HCT116 (cell line): ENCODE measurements at regions not wholly inside any gene's neighbourhood (a gene's known extent, or its start where the extent isn't known, plus 50 kb on each side); places are given as distances from the start of the nearest gene placed in this dataset.

Experiments
- ATAC-seq: fragments of 200-7000 bp; cut with Tn5 transposase; 2 replicates; pipeline ENCODE4 v1.9.1; 2020; ENCODE audit warnings: mild to moderate bottlenecking, moderate library complexity
- BruUV-seq: library from RNA; stranded (reverse); fragments of 400-500 nt; replicated peaks from 2 replicates; lab custom pipeline; 2021; lab: Mats Ljungman, UMichigan
- CTCF ChIA-PET: fragments of 300-600 bp; sonication (Branson Sonifier 250); formaldehyde crosslinking; loops from one replicate; lab custom pipeline; 2021; ENCODE audit warnings: antibody characterized with exemption; lab: Charles Lee
- POLR2A ChIA-PET: fragments of 300-600, 350-600 bp; sonication (Branson Sonifier 250); formaldehyde crosslinking; loops from one replicate; lab custom pipeline; 2021; ENCODE audit warnings: antibody characterized with exemption; lab: Charles Lee
- RAD21 ChIA-PET, 2 experiments: fragments of 300-600 bp; sonication (Branson Sonifier 250); formaldehyde crosslinking; loops; one replicate each; lab custom pipeline; 2023; ENCODE audit warnings: low total read pairs in 2 of 2; ENCODE audit not compliant: uncharacterized antibody in 2 of 2, unreplicated experiment in 2 of 2, low non-redundant PET in 1 of 2; lab: Charles Lee
- DNase-seq: peaks from one replicate; pipeline ENCODE4 v3.0.0-alpha.2; 2010; ENCODE audit warnings: low read depth, low spot score
- H2AFZ ChIP-seq: fragments of 200-600 bp; shearing (Covaris generic), sonication (generic); 2 replicates; pipeline ENCODE4 v1.6.1; 2017; ENCODE audit warnings: low read depth, mixed run types, mixed read lengths, antibody characterized with exemption, low read length; ENCODE audit not compliant: poor library complexity, severe bottlenecking
- H3K27ac ChIP-seq: 2 replicates; pipeline ENCODE4 v1.5.1; 2012; ENCODE audit warnings: low read depth, low read length
- H3K27me3 ChIP-seq: fragments of 200-600 bp; sonication (generic); 2 replicates; pipeline ENCODE4 v1.6.1; 2016; ENCODE audit warnings: mixed run types, low read length, mixed read lengths; ENCODE audit not compliant: insufficient read depth
- H3K36me3 ChIP-seq, 2 experiments: fragments of 200-500 bp in 1 of 2; fragments of 200-600 bp in 1 of 2; sonication (Bioruptor generic) in 1 of 2; sonication (generic) in 1 of 2; 2 replicates each; pipeline versions ENCODE4 v1.5.1 to v1.6.1; 2014 to 2016; ENCODE audit warnings: low read length in 2 of 2, inconsistent platforms in 1 of 2, mixed read lengths in 1 of 2, mixed run types in 1 of 2; ENCODE audit not compliant: insufficient read depth in 2 of 2, control insufficient read depth in 1 of 2
- H3K4me1 ChIP-seq, 2 experiments: fragments of 200-600 bp in 1 of 2; sonication (generic) in 1 of 2; 2 replicates each; pipeline versions ENCODE4 v1.5.1 to v1.6.1; 2012 to 2017; ENCODE audit warnings: low read length in 2 of 2, inconsistent platforms in 1 of 2, mild to moderate bottlenecking in 1 of 2, mixed read lengths in 1 of 2, mixed run types in 1 of 2, moderate library complexity in 1 of 2; ENCODE audit not compliant: insufficient read depth in 2 of 2, control insufficient read depth in 1 of 2
- H3K4me2 ChIP-seq: fragments of 200-600 bp; sonication (generic); 2 replicates; pipeline ENCODE4 v1.6.1; 2017; ENCODE audit warnings: mixed run types, low read length, mixed read lengths
- H3K4me3 ChIP-seq, 2 experiments: fragments of 200-600 bp in 1 of 2; sonication (generic) in 1 of 2; replicated peaks in 1 of 2; 2 replicates each; pipeline ENCODE4 v1.5.1; 2011 to 2016; ENCODE audit warnings: low read length in 2 of 2, control low read depth in 1 of 2, low read depth in 1 of 2, mild to moderate bottlenecking in 1 of 2, mixed read lengths in 1 of 2, mixed run types in 1 of 2
- H3K79me2 ChIP-seq: fragments of 200-600 bp; sonication (generic); 2 replicates; pipeline ENCODE4 v1.6.1; 2017; ENCODE audit warnings: mild to moderate bottlenecking, mixed run types, low read length, moderate library complexity, mixed read lengths; ENCODE audit not compliant: insufficient read depth
- H3K9ac ChIP-seq: fragments of 200-600 bp; sonication (generic); 2 replicates; pipeline ENCODE4 v1.6.1; 2016; ENCODE audit warnings: low read length, mixed read lengths
- H3K9me2 ChIP-seq: fragments of 200-600 bp; sonication (generic), shearing (Covaris generic); 2 replicates; pipeline ENCODE4 v1.6.1; 2017; ENCODE audit warnings: mixed run types, mild to moderate bottlenecking, moderate library complexity; ENCODE audit not compliant: insufficient read depth
- H3K9me3 ChIP-seq, 2 experiments: fragments of 200-500 bp in 1 of 2; fragments of 200-600 bp in 1 of 2; sonication (Bioruptor generic) in 1 of 2; sonication (generic) in 1 of 2; 2 replicates each; pipeline ENCODE4 v1.6.1; 2014 to 2017; ENCODE audit warnings: low read length in 2 of 2, mixed read lengths in 2 of 2, inconsistent platforms in 1 of 2, low read depth in 1 of 2, mild to moderate bottlenecking in 1 of 2, mixed run types in 1 of 2, moderate library complexity in 1 of 2; ENCODE audit not compliant: control insufficient read depth in 1 of 2, insufficient read depth in 1 of 2
- H4K20me1 ChIP-seq: fragments of 200-600 bp; sonication (generic), shearing (Covaris generic); 2 replicates; pipeline ENCODE4 v1.6.1; 2017; ENCODE audit warnings: mixed run types, mild to moderate bottlenecking, moderate library complexity; ENCODE audit not compliant: insufficient read depth
- ATF3 ChIP-seq: IDR thresholded peaks from 2 replicates; pipeline ENCODE4 v1.6.1; 2012
- CEBPB ChIP-seq: IDR thresholded peaks from 2 replicates; pipeline ENCODE4 v1.6.1; 2012; ENCODE audit warnings: low read depth
- CTCF ChIP-seq, 3 experiments: fragments of 200-600 bp in 1 of 3; sonication (generic) in 1 of 3; IDR thresholded peaks in 2 of 3; conservative IDR thresholded peaks in 1 of 3; 2 replicates each; pipeline ENCODE4 v1.5.1; 2012 to 2017; ENCODE audit warnings: low read depth in 2 of 3, low read length in 2 of 3, antibody characterized with exemption in 1 of 3, borderline replicate concordance in 1 of 3, control low read depth in 1 of 3, mild to moderate bottlenecking in 1 of 3, mixed read lengths in 1 of 3, mixed run types in 1 of 3, moderate library complexity in 1 of 3; ENCODE audit not compliant: insufficient read depth in 1 of 3
- EGR1 ChIP-seq: IDR thresholded peaks from 2 replicates; pipeline ENCODE4 v1.6.1; 2012; ENCODE audit warnings: low read depth
- ELF1 ChIP-seq: IDR thresholded peaks from 2 replicates; pipeline ENCODE4 v1.6.1; 2012; ENCODE audit warnings: low read depth, borderline replicate concordance
- EZH2phosphoT487 ChIP-seq: fragments of 200-600 bp; IDR thresholded peaks from 2 replicates; pipeline ENCODE4 v1.6.1; 2018; ENCODE audit warnings: antibody characterized with exemption, borderline replicate concordance
- FOSL1 ChIP-seq: IDR thresholded peaks from 2 replicates; pipeline ENCODE4 v1.6.1; 2012; ENCODE audit warnings: low read depth
- JUND ChIP-seq: IDR thresholded peaks from 2 replicates; pipeline ENCODE4 v1.6.1; 2012
- MAX ChIP-seq: IDR thresholded peaks from 2 replicates; pipeline ENCODE4 v1.6.1; 2012
- POLR2A ChIP-seq: IDR thresholded peaks from 2 replicates; pipeline ENCODE4 v1.7.0; 2011; ENCODE audit warnings: borderline replicate concordance; ENCODE audit not compliant: insufficient read depth, insufficient read length; ENCODE audit errors: extremely low read depth
- POLR2AphosphoS5 ChIP-seq: IDR thresholded peaks from 2 replicates; pipeline ENCODE4 v1.6.1; 2011; ENCODE audit warnings: mild to moderate bottlenecking, low read depth, low read length, moderate library complexity
- RAD21 ChIP-seq: IDR thresholded peaks from 2 replicates; pipeline ENCODE4 v1.6.1; 2012; ENCODE audit warnings: low read depth, mild to moderate bottlenecking
- SIN3A ChIP-seq: IDR thresholded peaks from 2 replicates; pipeline ENCODE4 v1.6.1; 2012; ENCODE audit warnings: low read depth
- SRF ChIP-seq: IDR thresholded peaks from 2 replicates; pipeline ENCODE4 v1.6.1; 2012; ENCODE audit warnings: low read depth
- TCF7L2 ChIP-seq: IDR thresholded peaks from 2 replicates; pipeline ENCODE4 v1.7.0; 2011; ENCODE audit warnings: borderline replicate concordance, inconsistent platforms; ENCODE audit not compliant: insufficient read depth, insufficient read length; ENCODE audit errors: extremely low read depth
- YY1 ChIP-seq: IDR thresholded peaks from 2 replicates; pipeline ENCODE4 v1.6.1; 2011; ENCODE audit warnings: low read length, low read depth, moderate library complexity, mild to moderate bottlenecking; ENCODE audit not compliant: insufficient replicate concordance; ENCODE audit errors: extremely low read depth
- ZFX ChIP-seq: fragments of 450-650 bp; IDR thresholded peaks from 2 replicates; pipeline ENCODE4 v1.6.1; 2017
- intact Hi-C: fragments of 100-400 bp; cut with micrococcal nuclease; formaldehyde crosslinking; loops from 2 replicates; pipeline ENCODE4 v1.10.0; 2022
- TF ChIP-seq, protein P1 (sequence below): IDR thresholded peaks from 2 replicates; pipeline ENCODE4 v1.6.1; 2011; ENCODE audit warnings: mild to moderate bottlenecking, low read length, moderate library complexity; ENCODE audit not compliant: insufficient replicate concordance; ENCODE audit errors: extremely low read depth

DNA sequence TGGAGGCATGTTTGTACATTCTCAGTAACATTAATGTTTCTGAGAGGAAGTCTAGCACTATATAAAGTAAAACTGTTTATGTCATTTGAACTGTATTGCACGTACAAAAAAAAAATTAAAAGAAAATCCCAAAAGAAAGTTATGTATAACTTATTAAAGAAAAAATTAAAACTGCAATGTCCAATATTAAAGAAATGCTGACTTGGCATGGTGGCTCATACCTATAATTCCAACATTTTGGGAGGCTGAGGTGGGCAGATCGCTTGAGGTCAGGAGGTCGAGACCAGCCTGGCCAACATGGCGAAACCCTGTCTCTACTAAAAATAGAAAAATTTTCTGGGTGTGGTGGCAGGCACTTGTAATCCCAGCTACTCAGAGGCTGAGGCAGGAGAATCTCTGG lies 178.7 kb upstream of the VIPR2 start:
- H3K9me3 ChIP-seq: peaks cover 5 to 9% of the 10 kb centered on the region in 2 experiments; a peak in 2 of 4 replicates
- TF ChIP-seq FOSL1 (no peak), ATF3 (no peak), JUND (no peak), POLR2A (no peak), ZFX (no peak), RAD21 (no peak), YY1 (no peak), TCF7L2 (no peak), SIN3A (no peak), ELF1 (no peak), SRF (no peak), CTCF (IDR thresholded peaks at IDR 0.05 in 2 of 3, conservative IDR thresholded peaks at IDR 0.05 in 1 of 3; ENCODE audit: borderline replicate concordance in 1 of 3, insufficient read depth in 1 of 3, low read depth in 2 of 3, low read length in 2 of 3) (no peak), CEBPB (no peak), EGR1 (no peak), EZH2phosphoT487 (no peak), POLR2AphosphoS5 (no peak), MAX (no peak)
- TF ChIP-seq, protein P1, sequence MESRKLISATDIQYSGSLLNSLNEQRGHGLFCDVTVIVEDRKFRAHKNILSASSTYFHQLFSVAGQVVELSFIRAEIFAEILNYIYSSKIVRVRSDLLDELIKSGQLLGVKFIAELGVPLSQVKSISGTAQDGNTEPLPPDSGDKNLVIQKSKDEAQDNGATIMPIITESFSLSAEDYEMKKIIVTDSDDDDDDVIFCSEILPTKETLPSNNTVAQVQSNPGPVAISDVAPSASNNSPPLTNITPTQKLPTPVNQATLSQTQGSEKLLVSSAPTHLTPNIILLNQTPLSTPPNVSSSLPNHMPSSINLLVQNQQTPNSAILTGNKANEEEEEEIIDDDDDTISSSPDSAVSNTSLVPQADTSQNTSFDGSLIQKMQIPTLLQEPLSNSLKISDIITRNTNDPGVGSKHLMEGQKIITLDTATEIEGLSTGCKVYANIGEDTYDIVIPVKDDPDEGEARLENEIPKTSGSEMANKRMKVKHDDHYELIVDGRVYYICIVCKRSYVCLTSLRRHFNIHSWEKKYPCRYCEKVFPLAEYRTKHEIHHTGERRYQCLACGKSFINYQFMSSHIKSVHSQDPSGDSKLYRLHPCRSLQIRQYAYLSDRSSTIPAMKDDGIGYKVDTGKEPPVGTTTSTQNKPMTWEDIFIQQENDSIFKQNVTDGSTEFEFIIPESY: no peak
- H3K4me1 ChIP-seq: no peaks in the 10 kb centered on the region
- H4K20me1 ChIP-seq: no peaks in the 10 kb centered on the region
- CTCF ChIA-PET: no interaction called here
- no peak overlapping the region for H3K27ac ChIP-seq
- no peak overlapping the region for H3K9ac ChIP-seq
- H3K4me3 ChIP-seq: no peak overlapping the region
- H3K4me2 ChIP-seq: no peak overlapping the region
- no TSS peak for BruUV-seq
- H3K36me3 ChIP-seq: no peaks in the 10 kb centered on the region
- POLR2A ChIA-PET: no interaction called here
- H3K79me2 ChIP-seq: no peaks in the 10 kb centered on the region
- ATAC-seq: no peak
- no peak for DNase-seq
- intact Hi-C loops: no loop called here
- H3K27me3 ChIP-seq: no peaks in the 10 kb centered on the region
- H2AFZ ChIP-seq: no peak overlapping the region
- H3K9me2 ChIP-seq: no peaks in the 10 kb centered on the region
- RAD21 ChIA-PET: no interaction called here
